SIG-M5 (cell line): ENCODE measurements at regions not wholly inside any gene's neighbourhood (a gene's known extent, or its start where the extent isn't known, plus 50 kb on each side); places are given as distances from the start of the nearest gene placed in this dataset.

ENCODE experiments used
- DNase-seq: peaks from one replicate; lab custom pipeline; 2025; lab: John Stamatoyannopoulos, UW

DNA sequence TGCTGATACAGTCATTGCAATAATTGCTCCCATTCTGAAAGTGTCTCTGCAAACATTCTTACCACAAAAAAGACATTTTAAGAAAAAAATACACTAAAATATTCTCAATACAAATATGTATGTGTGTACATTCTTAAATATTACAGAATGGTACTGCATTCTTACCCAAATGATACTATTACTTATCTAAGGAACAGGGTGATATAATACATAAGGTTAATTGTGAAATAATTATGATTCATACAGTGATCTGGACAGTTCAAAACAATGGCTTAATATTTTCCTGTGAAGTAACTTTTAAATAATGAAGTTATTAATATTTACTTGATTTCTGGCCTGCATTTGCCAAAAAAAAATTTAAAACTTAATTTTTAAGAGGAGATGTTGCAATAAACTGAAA lies 694.6 kb downstream of the TUSC7 start:
- DNase-seq: no peak

DNA sequence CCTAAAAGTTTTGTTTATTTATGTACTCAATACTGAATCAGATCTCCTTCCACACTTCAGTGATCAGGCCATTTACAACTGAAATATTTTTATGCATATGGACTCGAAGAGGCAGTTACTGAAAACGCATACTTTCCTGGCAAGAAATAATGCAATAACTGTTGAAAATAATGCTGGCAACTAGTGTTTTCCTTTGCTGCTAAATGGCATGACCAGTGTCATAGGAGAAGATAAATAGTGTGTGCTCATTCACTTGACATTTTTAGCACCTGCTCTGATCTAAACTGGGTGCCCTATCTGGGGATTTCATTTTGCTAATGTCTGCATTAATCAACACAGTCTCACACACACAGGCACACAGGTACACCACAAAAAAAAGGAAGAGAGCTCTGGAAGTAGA lies 695.2 kb downstream of the TUSC7 start:
- no peak for DNase-seq

DNA sequence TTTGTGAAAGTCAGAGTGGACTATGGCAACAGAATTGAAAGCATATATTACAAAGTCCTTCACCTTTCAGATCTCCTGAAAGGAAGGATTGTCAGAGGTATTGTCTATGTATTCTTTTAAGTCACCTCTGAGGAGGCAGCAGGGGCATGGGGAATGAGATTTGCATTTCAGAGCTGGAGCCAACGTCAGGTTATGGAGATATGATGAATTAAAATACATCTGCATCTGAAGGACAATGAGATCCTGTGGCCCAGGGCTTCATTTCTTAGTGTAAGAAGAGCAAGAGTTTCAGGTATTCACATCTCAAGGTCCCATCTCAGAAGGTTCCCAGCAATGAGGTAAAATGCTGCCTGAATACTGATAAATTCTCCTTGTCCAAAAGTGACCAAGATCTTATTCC lies 695.8 kb downstream of the TUSC7 start:
- no peak for DNase-seq

- DNase-seq: no peak
These were observed 697.7 kb downstream of the TUSC7 start for GRCh38 chr3:117407317-117407716.

DNA sequence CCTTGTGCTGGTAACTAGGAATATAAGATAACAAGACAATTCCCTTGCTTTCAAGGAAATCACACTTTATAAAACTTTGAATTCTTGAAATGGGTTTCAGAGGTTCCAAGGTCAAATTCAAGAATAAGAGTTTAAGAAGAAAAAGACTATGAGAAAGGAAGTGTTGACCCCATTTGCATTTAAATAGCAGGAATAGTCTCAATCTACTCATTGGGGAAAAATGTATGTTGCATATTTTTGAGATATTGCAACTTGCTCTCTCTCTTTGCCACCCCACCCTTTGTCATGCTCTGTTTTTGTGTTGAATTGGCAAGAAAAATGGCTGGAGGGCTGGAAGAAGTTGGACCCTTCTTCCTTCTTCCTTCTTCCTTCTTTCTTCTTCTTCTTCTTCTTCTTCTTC lies 699.2 kb downstream of the TUSC7 start:
- DNase-seq: no peak

- no peak for DNase-seq
These were observed 699.7 kb downstream of the TUSC7 start for GRCh38 chr3:117409256-117409655.

DNA sequence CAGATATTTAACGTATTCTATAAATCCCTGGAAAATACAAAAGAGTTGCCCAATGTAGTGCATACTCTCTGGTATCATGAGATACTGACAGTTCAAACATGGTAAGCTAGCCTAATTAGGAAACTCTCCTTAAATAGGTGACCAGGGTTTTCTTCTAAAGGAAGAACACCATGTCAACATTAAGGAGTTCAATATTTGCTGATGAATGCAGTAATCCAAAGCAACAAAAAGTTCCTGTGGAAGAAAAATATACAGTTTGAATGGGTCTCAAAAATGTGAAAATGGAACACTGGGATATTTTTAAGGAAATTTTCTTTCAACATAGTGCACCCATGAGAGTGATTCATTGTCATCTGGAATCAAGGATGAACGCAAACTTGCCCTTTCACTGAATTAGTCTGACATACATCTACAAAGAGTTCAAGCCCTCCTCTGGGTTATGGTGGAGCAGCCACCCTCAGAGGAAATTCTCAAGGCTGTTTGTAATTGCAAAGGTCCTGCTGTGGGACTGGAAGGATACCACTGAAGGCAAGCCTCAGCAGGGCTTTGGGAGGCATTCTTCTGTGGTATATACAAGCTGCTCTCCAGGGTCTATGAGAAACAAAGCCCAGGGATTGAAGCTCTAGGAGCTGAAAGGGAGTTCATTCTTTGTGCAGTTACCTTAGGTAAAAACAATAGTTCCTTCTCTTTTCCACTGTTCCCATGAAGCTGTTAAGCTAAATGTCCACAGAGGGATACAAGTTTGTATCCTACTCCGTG lies 700.3 kb downstream of the TUSC7 start:
- no peak for DNase-seq

DNA sequence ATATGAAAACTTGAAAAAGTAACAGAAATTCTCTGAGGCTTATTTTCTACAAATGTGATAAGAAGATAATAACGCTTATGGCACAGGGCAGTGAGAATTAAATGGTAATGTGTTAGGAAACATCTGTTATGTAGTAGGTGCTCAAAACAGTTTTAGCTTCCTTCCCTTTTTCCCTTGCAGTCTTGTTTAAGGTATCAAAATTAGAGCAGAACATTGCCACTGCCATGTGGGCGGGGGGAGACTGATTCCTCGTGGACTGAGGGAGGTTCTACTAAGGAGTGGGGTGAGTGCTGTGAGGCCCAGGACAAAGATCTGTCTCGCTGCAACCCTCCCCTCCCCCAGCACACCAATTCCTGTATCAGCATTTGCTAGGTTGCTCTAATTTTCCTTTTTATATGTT lies 702.4 kb downstream of the TUSC7 start:
- DNase-seq: no peak

DNA sequence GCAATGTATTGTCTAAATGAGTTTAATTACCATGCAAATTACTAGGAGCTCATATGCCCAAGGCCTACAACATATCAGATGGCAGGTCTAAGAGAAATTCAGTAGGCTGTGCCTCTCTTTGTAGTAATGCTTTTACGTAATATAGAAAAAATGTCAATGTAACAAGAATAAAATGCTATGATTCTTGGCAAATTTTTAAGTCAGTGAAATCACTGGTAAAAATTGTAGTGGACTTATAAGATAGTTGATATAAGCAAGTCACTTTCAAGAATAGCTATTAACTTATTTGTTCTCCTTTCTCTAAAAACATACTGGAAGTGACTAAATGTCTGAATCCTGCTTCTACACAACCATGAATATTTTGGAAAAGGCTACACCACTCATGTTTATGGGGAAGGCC lies 707.8 kb downstream of the TUSC7 start:
- no peak for DNase-seq

DNA sequence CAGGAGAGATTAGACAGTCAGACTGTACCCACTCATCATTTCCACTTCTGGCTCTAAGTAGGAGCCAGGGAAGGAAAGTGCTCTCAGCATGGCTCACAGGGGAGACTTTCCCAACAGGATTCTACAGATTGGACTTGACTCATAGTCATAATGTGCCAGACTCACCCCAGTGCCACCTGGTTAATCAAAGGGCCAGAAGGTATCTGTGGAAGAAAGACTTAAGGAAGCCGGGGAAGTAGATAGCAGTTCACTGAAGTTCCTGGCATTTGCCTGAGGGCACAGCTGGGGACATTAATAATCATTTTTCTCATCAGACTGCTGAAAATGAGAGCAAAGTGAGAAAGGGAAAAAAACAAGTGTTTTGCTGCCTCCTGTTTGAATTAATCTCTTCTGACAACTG lies 717.5 kb downstream of the TUSC7 start:
- no peak for DNase-seq

- no peak for DNase-seq
These were observed 723.8 kb downstream of the TUSC7 start for GRCh38 chr3:117433427-117433826.

DNA sequence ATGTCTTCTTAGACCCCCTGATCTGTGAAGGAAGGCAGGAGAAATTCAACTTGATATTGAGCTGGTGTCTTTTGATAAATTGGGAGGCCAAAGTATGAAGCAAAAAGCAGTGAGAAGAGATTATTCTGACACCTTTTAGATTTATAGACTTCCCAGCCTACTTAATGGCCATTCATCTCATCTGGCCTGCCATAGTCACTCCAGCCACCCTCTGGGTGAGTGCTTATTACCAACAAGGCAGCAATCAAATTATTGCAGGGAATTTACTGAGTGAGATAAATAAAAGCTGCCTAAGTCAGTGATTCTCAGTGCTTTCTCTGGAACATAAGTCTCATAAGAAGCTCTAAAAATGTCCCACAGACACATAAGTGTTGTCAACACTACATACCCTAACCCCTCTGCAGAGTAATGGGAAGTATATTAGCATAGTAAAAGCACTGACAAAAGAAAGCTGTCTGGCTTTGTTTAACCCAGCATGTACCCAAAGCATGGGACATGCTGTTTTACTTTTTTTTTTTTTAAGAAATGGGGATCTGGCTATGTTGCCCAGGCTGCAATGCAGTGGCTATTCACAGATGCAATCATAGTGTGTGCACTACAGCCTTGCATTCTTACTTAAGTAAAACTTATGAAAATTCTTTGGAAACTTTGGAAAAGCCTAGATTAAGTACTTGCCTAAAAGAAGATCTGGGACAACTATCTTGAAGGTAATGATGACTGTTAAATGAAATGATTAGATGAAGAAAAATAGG lies 725.3 kb downstream of the TUSC7 start:
- DNase-seq: no peak

DNA sequence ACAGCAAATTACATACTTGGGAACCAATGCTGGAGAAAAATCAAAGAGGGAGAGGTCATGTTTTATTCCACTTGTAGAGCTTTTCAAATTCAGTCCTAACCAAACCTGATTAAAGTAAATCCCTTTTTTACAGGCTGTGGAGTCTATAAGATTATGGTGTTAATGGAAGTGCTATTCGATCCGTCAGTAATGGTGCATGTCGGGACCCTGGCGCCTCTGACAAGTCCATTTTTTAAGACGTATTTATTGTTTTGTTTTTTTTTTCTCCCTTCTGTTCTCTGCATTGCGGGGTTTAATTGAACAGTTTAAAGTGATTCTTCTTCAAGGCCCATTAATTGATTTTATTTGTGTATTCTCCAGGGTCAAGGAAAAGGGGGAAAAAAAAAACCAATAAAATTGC lies 725.9 kb downstream of the TUSC7 start:
- no peak for DNase-seq

DNA sequence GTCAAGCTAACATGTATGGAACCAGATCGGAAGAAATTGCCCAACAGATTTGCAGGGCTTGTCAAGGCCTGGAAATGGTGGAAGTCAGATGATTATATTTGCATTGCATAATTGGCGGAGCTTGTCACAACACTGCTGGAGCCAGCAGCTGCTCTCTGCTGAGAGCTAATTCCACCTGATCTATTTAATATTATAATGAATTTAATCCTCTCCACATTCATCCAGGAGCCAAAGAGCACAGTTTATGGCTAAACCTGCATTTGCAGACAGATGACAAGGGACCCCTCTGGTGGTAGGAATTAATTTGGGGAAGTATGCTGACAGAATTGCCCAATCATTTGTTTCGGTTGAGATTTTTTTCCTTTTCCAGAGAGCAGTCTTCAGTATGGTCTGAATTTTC lies 730.2 kb downstream of the TUSC7 start:
- DNase-seq: no peak

GRCh38 chr3:117441851-117442250 lies 732.3 kb downstream of the TUSC7 start:
- no peak for DNase-seq

DNA sequence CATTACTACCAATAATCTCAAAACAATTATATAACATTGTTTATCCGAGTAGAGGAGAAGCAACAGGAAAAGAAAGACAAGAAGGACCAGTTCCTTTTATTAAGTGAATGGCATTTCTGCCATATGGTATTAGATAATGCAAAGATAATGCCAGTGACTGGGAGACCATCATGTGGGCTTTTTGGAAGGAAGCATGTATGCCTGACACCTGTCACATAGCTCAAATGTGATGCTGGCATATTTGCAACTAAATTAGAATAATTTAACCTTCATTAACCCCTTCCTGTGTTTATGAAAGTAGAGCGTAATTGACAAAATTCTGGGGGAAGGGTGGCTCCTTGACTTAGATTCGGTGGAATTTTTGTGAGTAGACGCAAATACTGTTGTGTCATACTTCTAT lies 733.0 kb downstream of the TUSC7 start:
- no peak for DNase-seq

DNA sequence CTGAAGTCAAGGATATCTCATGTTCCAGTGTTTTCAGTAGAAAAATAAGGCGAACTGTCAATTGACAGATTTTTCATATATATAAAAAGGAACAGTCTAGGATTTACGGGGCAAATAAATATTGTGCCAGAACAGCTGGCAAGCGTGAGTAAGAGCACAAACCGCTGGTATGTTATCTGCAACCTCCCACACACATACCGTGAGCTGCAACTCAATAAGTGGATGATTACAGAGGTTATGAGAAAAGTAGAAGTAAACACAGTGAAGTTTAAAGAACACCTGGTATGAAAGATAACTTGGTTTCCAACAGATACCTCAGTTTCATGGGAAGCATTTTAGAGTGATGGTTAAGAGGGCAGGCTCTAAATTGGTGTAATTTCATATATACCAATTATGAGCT lies 733.4 kb downstream of the TUSC7 start:
- no peak for DNase-seq

- no peak for DNase-seq
These were observed 734.6 kb downstream of the TUSC7 start for GRCh38 chr3:117444175-117444574.

DNA sequence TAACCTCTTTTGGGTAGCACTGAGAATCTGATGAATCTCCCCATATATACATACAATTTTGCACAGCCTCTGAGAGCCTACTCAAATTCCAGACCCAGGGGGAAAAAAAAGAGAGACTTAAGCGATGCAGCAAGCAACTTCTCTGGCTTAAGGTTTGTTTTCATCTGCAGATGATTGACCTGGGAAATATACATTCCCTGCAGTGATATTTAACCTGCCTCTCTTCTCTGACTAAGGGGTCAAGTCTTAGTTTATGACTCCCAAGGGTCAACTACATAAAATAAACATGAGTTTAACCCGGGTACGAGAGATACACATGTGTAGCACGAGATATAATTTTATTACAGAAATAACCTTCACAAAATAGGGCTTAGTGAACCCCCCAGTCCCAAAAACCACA lies 737.8 kb downstream of the TUSC7 start:
- DNase-seq: no peak

DNA sequence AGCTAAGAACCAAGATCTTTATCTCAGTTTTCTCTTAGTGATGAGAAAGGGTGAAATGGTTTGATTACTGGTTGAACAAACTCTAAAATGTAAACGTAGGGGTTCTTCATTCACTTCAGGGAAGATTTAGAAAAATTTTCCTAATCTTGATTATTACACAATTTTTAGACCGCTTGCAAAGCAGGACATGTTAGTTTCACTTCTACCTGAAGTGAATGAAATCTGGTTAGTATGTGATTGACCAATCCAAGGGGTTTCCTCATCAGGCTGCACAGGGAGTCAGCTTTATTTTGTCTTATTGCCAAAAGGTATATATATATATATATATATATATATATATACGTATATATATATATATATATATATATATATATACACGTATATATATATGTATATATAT lies 740.4 kb downstream of the TUSC7 start:
- no peak for DNase-seq

GRCh38 chr3:117454254-117454653 lies 744.7 kb downstream of the TUSC7 start:
- DNase-seq: no peak

DNA sequence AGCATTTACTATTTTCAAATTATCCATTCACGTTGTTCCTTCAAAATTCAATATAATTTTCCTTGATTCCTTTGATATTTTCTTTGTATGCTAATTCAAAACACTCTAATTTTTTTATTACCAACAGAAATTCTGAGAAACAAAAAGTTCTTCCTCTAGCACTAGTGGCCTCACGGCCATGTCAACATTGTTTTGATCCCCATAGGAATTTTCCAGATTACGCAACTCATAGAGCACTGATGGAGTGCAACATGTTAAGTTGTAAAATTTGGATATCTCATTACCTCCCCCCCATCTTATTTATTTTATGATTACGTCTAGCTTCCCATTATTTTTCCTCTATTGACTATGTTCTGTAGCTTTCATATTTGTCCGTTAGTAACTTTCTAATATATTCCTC lies 745.3 kb downstream of the TUSC7 start:
- DNase-seq: no peak

- DNase-seq: no peak
These were observed 746.2 kb downstream of the TUSC7 start for GRCh38 chr3:117455782-117456181.
